ENCODE measurements at regions not wholly inside any gene's neighbourhood (a gene's known extent, or its start where the extent isn't known, plus 50 kb on each side); places are given as distances from the start of the nearest gene placed in this dataset.

DNA sequence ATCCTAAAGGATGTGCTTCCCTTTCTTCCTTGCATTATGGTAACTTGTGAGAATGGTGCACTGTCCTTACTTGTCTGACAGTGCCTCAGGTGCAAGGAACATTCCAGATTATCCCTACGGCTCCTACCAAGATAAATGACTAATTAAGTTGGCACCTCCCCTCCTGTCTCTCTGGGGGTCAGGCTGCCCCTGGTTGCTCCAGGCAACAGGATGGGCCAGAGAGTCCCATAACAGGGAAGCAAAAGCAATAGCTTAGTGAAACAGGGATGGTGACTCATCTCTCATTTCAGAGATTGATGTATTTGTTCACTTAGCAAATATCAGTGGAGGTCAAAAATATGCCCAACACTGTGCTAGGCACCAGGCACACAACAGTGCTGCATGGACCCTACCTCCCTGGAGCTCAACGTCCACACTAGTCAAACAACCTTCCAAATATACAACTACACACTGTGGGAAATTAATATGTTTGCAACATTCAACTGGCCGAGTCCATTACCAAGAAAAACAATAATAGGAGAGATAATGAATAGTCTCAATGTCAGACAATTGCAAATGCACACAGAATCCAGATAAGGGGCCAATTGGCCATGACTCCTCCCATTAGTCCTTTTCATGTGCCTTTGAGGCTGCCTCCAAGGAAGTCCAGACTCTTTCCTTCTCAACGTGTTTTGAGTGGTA is 249.0 kb downstream of the TLE3 start:
- peaks cover 0 to 4% of the 10 kb centered on the region in 2 donors for H3K27me3 ChIP-seq (ENCODE audit: control insufficient read depth in 2 of 2, insufficient read depth in 2 of 2, low read length in 2 of 2)
- no peaks in the 10 kb centered on the region for H3K4me1 ChIP-seq (ENCODE audit: control insufficient read depth in 2 of 2, insufficient read depth in 2 of 2, low read length in 2 of 2)
- H3K9me3 ChIP-seq (ENCODE audit: control insufficient read depth in 2 of 2, low read length in 2 of 2), result no peaks in the 10 kb centered on the region
- no peak overlapping the region for H3K27ac ChIP-seq (ENCODE audit: low read depth in 2 of 2, low read length in 2 of 2)
- H3K9ac ChIP-seq (ENCODE audit: low read depth in 1 of 2, low read length in 2 of 2), result no peak overlapping the region
- H3K36me3 ChIP-seq (ENCODE audit: control insufficient read depth in 2 of 2, insufficient read depth in 2 of 2, low read length in 2 of 2), result no peaks in the 10 kb centered on the region
- no peak overlapping the region for H3K4me3 ChIP-seq (ENCODE audit: low read length in 2 of 2)

DNA sequence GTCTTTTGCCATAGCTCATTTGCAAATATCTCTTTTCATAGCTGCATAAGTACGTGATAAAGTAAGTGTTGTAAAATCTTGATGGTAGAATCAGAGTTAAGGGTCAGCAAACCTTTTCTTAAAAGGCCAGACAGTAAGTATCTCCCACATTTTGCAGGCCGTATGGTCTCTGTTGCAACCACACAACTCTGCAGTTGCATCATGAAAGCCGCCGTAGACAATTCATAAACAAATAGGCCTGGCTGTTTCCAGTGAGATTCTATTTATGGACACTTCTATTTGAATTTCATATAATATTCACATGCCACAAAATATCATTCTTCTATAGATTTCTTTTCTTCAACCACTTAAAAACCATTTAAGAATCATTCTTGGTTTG is 248.5 kb downstream of the TLE3 start:
- Histone ChIP-seq H3K4me3 (ENCODE audit: low read length in 2 of 2) (no peak overlapping the region), H3K36me3 (ENCODE audit: control insufficient read depth in 2 of 2, insufficient read depth in 2 of 2, low read length in 2 of 2) (no peaks in the 10 kb centered on the region), H3K27me3 (ENCODE audit: control insufficient read depth in 2 of 2, insufficient read depth in 2 of 2, low read length in 2 of 2) (peaks cover 0 to 4% of the 10 kb centered on the region in 2 donors), H3K4me1 (ENCODE audit: control insufficient read depth in 2 of 2, insufficient read depth in 2 of 2, low read length in 2 of 2) (no peaks in the 10 kb centered on the region), H3K27ac (ENCODE audit: low read depth in 2 of 2, low read length in 2 of 2) (no peak overlapping the region), H3K9ac (ENCODE audit: low read depth in 1 of 2, low read length in 2 of 2) (no peak overlapping the region), H3K9me3 (ENCODE audit: control insufficient read depth in 2 of 2, low read length in 2 of 2) (no peaks in the 10 kb centered on the region)

GRCh38 chr15:69852482-69852881 is 245.2 kb downstream of the TLE3 start:
- H3K27me3 ChIP-seq (ENCODE audit: control insufficient read depth in 2 of 2, insufficient read depth in 2 of 2, low read length in 2 of 2), result peaks cover 0 to 2% of the 10 kb centered on the region in 2 donors
- no peak overlapping the region for H3K4me3 ChIP-seq (ENCODE audit: low read length in 2 of 2)
- no peak overlapping the region for H3K9ac ChIP-seq (ENCODE audit: low read depth in 1 of 2, low read length in 2 of 2)
- H3K27ac ChIP-seq (ENCODE audit: low read depth in 2 of 2, low read length in 2 of 2), result no peak overlapping the region
- no peaks in the 10 kb centered on the region for H3K4me1 ChIP-seq (ENCODE audit: control insufficient read depth in 2 of 2, insufficient read depth in 2 of 2, low read length in 2 of 2)
- no peaks in the 10 kb centered on the region for H3K9me3 ChIP-seq (ENCODE audit: control insufficient read depth in 2 of 2, low read length in 2 of 2)
- no peaks in the 10 kb centered on the region for H3K36me3 ChIP-seq (ENCODE audit: control insufficient read depth in 2 of 2, insufficient read depth in 2 of 2, low read length in 2 of 2)

GRCh38 chr15:69852916-69853315 is 244.8 kb downstream of the TLE3 start:
- Histone ChIP-seq H3K4me1 (ENCODE audit: control insufficient read depth in 2 of 2, insufficient read depth in 2 of 2, low read length in 2 of 2) (no peaks in the 10 kb centered on the region), H3K9me3 (ENCODE audit: control insufficient read depth in 2 of 2, low read length in 2 of 2) (no peaks in the 10 kb centered on the region), H3K4me3 (ENCODE audit: low read length in 2 of 2) (no peak overlapping the region), H3K36me3 (ENCODE audit: control insufficient read depth in 2 of 2, insufficient read depth in 2 of 2, low read length in 2 of 2) (no peaks in the 10 kb centered on the region), H3K9ac (ENCODE audit: low read depth in 1 of 2, low read length in 2 of 2) (no peak overlapping the region), H3K27ac (ENCODE audit: low read depth in 2 of 2, low read length in 2 of 2) (no peak overlapping the region), H3K27me3 (ENCODE audit: control insufficient read depth in 2 of 2, insufficient read depth in 2 of 2, low read length in 2 of 2) (peaks cover 0 to 2% of the 10 kb centered on the region in 2 donors)

- H3K36me3 ChIP-seq (ENCODE audit: control insufficient read depth in 2 of 2, insufficient read depth in 2 of 2, low read length in 2 of 2), result no peaks in the 10 kb centered on the region
- no peaks in the 10 kb centered on the region for H3K9me3 ChIP-seq (ENCODE audit: control insufficient read depth in 2 of 2, low read length in 2 of 2)
- H3K4me3 ChIP-seq (ENCODE audit: low read length in 2 of 2), result no peak overlapping the region
- no peaks in the 10 kb centered on the region for H3K4me1 ChIP-seq (ENCODE audit: control insufficient read depth in 2 of 2, insufficient read depth in 2 of 2, low read length in 2 of 2)
- no peak overlapping the region for H3K9ac ChIP-seq (ENCODE audit: low read depth in 1 of 2, low read length in 2 of 2)
- H3K27ac ChIP-seq (ENCODE audit: low read depth in 2 of 2, low read length in 2 of 2), result no peak overlapping the region
- H3K27me3 ChIP-seq (ENCODE audit: control insufficient read depth in 2 of 2, insufficient read depth in 2 of 2, low read length in 2 of 2), result peaks cover 0 to 2% of the 10 kb centered on the region in 2 donors
Measured at GRCh38 chr15:69853544-69853951, 244.2 kb downstream of the TLE3 start.

GRCh38 chr15:69854001-69854400 is 243.7 kb downstream of the TLE3 start:
- Histone ChIP-seq H3K9me3 (ENCODE audit: control insufficient read depth in 2 of 2, low read length in 2 of 2) (no peaks in the 10 kb centered on the region), H3K4me3 (ENCODE audit: low read length in 2 of 2) (no peak overlapping the region), H3K27ac (ENCODE audit: low read depth in 2 of 2, low read length in 2 of 2) (no peak overlapping the region), H3K27me3 (ENCODE audit: control insufficient read depth in 2 of 2, insufficient read depth in 2 of 2, low read length in 2 of 2) (no peaks in the 10 kb centered on the region), H3K9ac (ENCODE audit: low read depth in 1 of 2, low read length in 2 of 2) (no peak overlapping the region), H3K4me1 (ENCODE audit: control insufficient read depth in 2 of 2, insufficient read depth in 2 of 2, low read length in 2 of 2) (no peaks in the 10 kb centered on the region), H3K36me3 (ENCODE audit: control insufficient read depth in 2 of 2, insufficient read depth in 2 of 2, low read length in 2 of 2) (no peaks in the 10 kb centered on the region)

DNA sequence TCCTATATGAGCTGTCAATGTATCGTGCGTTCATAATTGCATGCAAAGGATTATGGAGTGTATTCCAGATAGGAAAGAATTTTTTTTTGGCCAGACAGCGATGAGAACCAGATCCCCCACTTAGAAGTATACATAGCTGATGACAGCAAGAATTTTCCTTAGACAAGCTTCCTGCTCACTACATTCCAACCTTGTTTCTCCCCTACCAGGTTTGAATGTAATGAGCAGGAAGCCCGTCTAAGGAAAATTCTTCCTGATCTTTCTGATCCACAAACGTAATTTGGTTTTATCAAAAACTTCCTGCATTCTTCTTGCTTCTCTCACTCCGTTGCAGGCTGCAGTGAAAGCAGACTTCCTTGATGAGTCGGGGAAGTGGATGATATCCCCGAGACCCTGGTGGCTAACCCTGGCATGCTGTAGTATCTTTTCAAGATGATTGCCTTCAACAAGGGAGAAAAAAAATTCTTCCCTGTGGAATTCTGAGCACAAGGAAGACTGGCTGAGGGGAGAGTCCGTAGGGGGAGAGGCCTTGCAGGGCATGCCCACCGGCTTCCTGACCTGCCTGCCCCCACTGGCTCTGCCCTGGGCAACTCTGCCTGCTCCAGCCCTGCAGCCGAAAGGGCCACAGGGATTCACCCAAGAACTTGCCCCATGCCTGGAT is 243.1 kb downstream of the TLE3 start:
- H3K4me3 ChIP-seq (ENCODE audit: low read length in 2 of 2), result no peak overlapping the region
- H3K4me1 ChIP-seq (ENCODE audit: control insufficient read depth in 2 of 2, insufficient read depth in 2 of 2, low read length in 2 of 2), result no peaks in the 10 kb centered on the region
- no peaks in the 10 kb centered on the region for H3K36me3 ChIP-seq (ENCODE audit: control insufficient read depth in 2 of 2, insufficient read depth in 2 of 2, low read length in 2 of 2)
- H3K9me3 ChIP-seq (ENCODE audit: control insufficient read depth in 2 of 2, low read length in 2 of 2), result no peaks in the 10 kb centered on the region
- no peaks in the 10 kb centered on the region for H3K27me3 ChIP-seq (ENCODE audit: control insufficient read depth in 2 of 2, insufficient read depth in 2 of 2, low read length in 2 of 2)
- H3K9ac ChIP-seq (ENCODE audit: low read depth in 1 of 2, low read length in 2 of 2), result no peak overlapping the region
- no peak overlapping the region for H3K27ac ChIP-seq (ENCODE audit: low read depth in 2 of 2, low read length in 2 of 2)

GRCh38 chr15:69855258-69856000 is 242.3 kb downstream of the TLE3 start:
- no peaks in the 10 kb centered on the region for H3K4me1 ChIP-seq (ENCODE audit: control insufficient read depth in 2 of 2, insufficient read depth in 2 of 2, low read length in 2 of 2)
- H3K36me3 ChIP-seq (ENCODE audit: control insufficient read depth in 2 of 2, insufficient read depth in 2 of 2, low read length in 2 of 2), result no peaks in the 10 kb centered on the region
- no peak overlapping the region for H3K27ac ChIP-seq (ENCODE audit: low read depth in 2 of 2, low read length in 2 of 2)
- H3K9me3 ChIP-seq (ENCODE audit: control insufficient read depth in 2 of 2, low read length in 2 of 2), result no peaks in the 10 kb centered on the region
- no peak overlapping the region for H3K4me3 ChIP-seq (ENCODE audit: low read length in 2 of 2)
- H3K27me3 ChIP-seq (ENCODE audit: control insufficient read depth in 2 of 2, insufficient read depth in 2 of 2, low read length in 2 of 2), result no peaks in the 10 kb centered on the region
- no peak overlapping the region for H3K9ac ChIP-seq (ENCODE audit: low read depth in 1 of 2, low read length in 2 of 2)

DNA sequence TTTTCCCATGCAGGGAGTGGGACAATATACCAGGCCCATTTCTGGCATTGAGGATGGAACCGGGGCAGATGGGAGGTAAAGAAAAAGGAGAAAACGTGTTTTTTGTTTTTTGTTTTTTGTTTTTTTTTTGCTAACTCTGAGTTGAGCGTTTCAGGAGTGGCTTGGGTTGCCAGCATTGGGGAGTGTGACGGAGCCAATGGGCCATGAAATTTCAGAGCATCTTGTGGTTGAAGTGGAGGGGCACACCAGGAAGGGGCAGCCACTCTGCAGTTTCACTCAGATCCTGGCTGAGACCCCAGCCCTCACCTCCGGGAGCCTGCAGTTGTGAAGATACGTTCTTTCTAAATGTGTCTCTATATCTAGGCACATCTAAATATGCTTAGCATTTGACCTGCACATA is 240.5 kb downstream of the TLE3 start:
- Histone ChIP-seq H3K27me3 (ENCODE audit: control insufficient read depth in 2 of 2, insufficient read depth in 2 of 2, low read length in 2 of 2) (no peaks in the 10 kb centered on the region), H3K36me3 (ENCODE audit: control insufficient read depth in 2 of 2, insufficient read depth in 2 of 2, low read length in 2 of 2) (no peaks in the 10 kb centered on the region), H3K4me1 (ENCODE audit: control insufficient read depth in 2 of 2, insufficient read depth in 2 of 2, low read length in 2 of 2) (no peaks in the 10 kb centered on the region), H3K9ac (ENCODE audit: low read depth in 1 of 2, low read length in 2 of 2) (no peak overlapping the region), H3K27ac (ENCODE audit: low read depth in 2 of 2, low read length in 2 of 2) (no peak overlapping the region), H3K9me3 (ENCODE audit: control insufficient read depth in 2 of 2, low read length in 2 of 2) (no peaks in the 10 kb centered on the region), H3K4me3 (ENCODE audit: low read length in 2 of 2) (no peak overlapping the region)

DNA sequence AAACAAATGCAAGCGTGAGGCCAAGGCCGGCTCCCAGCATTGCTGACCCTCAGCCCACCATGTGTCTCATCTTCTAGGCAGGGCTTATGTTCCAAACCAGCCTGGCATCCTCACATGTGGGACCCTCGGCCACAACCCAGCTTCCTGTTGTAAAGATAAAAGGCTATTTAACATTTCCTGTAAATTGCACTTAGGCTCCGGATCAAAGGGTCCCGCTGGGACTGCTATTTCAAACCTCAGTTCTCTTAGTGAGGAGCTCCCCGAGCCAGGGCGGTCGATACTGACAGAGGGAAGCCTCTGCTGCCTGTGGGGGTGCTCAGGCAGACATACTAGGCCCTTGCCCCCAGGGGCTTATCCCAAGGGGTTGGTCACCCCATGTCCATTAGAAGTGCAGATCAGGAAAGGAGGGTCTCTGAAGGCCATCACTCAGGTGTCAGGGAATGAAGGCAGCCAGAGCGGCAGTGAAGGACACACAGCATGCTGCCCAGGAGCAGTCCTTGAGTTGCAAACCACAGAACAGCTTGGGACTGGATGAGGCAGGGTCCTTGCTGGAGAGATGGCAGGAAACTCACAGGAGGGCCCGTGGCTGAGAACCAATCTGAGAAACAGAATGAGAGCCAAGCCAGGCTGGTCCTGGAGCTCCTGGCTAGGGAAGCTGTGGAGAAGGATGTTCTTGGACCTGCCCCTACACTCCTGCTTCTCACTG is 239.9 kb downstream of the TLE3 start:
- Histone ChIP-seq H3K4me1 (ENCODE audit: control insufficient read depth in 2 of 2, insufficient read depth in 2 of 2, low read length in 2 of 2) (no peaks in the 10 kb centered on the region), H3K27ac (ENCODE audit: low read depth in 2 of 2, low read length in 2 of 2) (no peak overlapping the region), H3K9ac (ENCODE audit: low read depth in 1 of 2, low read length in 2 of 2) (no peak overlapping the region), H3K27me3 (ENCODE audit: control insufficient read depth in 2 of 2, insufficient read depth in 2 of 2, low read length in 2 of 2) (no peaks in the 10 kb centered on the region), H3K36me3 (ENCODE audit: control insufficient read depth in 2 of 2, insufficient read depth in 2 of 2, low read length in 2 of 2) (no peaks in the 10 kb centered on the region), H3K4me3 (ENCODE audit: low read length in 2 of 2) (no peak overlapping the region), H3K9me3 (ENCODE audit: control insufficient read depth in 2 of 2, low read length in 2 of 2) (no peaks in the 10 kb centered on the region)

Data from mucosa of rectum (tissue), 2 donors.